Right atrium auricular region (tissue), 2 donors: ENCODE measurements at regions not wholly inside any gene's neighbourhood (a gene's known extent, or its start where the extent isn't known, plus 50 kb on each side); places are given as distances from the start of the nearest gene placed in this dataset.

ENCODE experiments used
- DNase-seq: peaks from one replicate; pipeline ENCODE4 v3.0.0-alpha.2; 2019; ENCODE audit warnings: low spot score
- H3K27ac ChIP-seq, 2 donors: fragments of 200-600 bp; sonication (generic); 1 replicate in 1 of 2; 2 replicates in 1 of 2; pipeline ENCODE4 v1.5.1; 2016 to 2019
- H3K27me3 ChIP-seq, 2 donors: fragments of 200-600 bp; sonication (generic); one replicate each; pipeline versions ENCODE4 v1.5.1 to v1.6.0; 2017 to 2019
- H3K36me3 ChIP-seq: fragments of 200-600 bp; sonication (generic); one replicate; pipeline ENCODE4 v1.5.1; 2016
- H3K4me1 ChIP-seq, 2 donors: fragments of 200-600 bp; sonication (generic); one replicate each; pipeline versions ENCODE4 v1.5.1 to v1.6.0; 2017 to 2019
- H3K4me3 ChIP-seq, 2 donors: fragments of 200-600 bp; sonication (generic); 1 replicate in 1 of 2; 2 replicates in 1 of 2; pipeline ENCODE4 v1.5.1; 2017 to 2019; ENCODE audit warnings: mild to moderate bottlenecking in 1 of 2, moderate library complexity in 1 of 2
- H3K9me3 ChIP-seq, 2 donors: fragments of 200-600 bp; sonication (generic); one replicate each; pipeline ENCODE4 v1.5.1; 2019
- TF ChIP-seq, protein P1 (sequence below), 2 donors: fragments of 200-600 bp; sonication (generic); IDR thresholded peaks; one replicate each; pipeline ENCODE4 v1.5.1; 2019; ENCODE audit warnings: antibody characterized with exemption in 2 of 2

DNA sequence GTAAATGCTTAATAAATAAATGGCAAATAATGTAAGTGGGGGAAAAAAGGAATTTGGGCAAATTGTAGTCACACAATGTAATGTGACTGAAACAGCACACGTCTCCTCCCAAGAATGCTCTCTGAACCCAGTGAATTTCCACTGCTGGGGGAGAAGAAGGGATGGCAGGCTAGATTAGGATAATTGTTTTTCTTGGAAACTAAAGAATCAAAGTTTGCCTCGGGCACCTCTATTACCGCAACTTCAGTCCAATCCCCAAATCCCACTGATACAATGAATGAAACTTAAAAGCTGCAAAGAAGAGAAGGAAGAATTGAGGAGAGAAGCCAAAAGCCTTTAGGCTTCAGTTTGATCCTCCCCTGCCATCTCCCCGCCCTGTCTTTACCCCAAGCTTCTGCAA lies 423.2 kb upstream of the PAPPA start:
- H3K36me3 ChIP-seq, result no peaks in the 10 kb centered on the region
- H3K27me3 ChIP-seq, result no peaks in the 10 kb centered on the region
- no peak for DNase-seq
- no peaks in the 10 kb centered on the region for H3K4me1 ChIP-seq
- no peak overlapping the region for H3K27ac ChIP-seq
- TF ChIP-seq, protein P1, sequence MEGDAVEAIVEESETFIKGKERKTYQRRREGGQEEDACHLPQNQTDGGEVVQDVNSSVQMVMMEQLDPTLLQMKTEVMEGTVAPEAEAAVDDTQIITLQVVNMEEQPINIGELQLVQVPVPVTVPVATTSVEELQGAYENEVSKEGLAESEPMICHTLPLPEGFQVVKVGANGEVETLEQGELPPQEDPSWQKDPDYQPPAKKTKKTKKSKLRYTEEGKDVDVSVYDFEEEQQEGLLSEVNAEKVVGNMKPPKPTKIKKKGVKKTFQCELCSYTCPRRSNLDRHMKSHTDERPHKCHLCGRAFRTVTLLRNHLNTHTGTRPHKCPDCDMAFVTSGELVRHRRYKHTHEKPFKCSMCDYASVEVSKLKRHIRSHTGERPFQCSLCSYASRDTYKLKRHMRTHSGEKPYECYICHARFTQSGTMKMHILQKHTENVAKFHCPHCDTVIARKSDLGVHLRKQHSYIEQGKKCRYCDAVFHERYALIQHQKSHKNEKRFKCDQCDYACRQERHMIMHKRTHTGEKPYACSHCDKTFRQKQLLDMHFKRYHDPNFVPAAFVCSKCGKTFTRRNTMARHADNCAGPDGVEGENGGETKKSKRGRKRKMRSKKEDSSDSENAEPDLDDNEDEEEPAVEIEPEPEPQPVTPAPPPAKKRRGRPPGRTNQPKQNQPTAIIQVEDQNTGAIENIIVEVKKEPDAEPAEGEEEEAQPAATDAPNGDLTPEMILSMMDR (IDR thresholded peaks at IDR 0.05), result no peak
- H3K9me3 ChIP-seq, result peaks cover 0 to 15% of the 10 kb centered on the region in 2 donors
- no peak overlapping the region for H3K4me3 ChIP-seq

DNA sequence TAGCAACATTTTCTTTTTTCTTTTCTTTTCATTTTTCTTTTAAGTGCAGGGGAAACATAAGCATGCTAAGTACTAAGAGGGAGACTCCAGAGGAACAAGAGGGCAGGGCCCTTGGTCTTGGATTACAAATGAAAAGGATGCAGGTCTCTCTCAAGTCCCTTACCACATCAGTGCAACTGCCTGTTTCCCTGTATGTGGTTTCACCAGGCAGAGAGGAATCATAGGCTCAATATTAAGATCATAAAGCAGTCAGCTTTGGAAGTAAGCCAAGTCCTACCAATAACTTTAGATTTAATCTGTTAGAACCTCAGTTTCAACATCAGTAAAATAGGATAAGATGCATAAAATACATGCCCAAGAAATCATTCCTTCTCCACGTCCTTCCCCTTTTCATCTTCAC lies 422.7 kb upstream of the PAPPA start:
- H3K36me3 ChIP-seq, result no peaks in the 10 kb centered on the region
- peaks cover 0 to 15% of the 10 kb centered on the region in 2 donors for H3K9me3 ChIP-seq
- no peak for DNase-seq
- no peak overlapping the region for H3K4me3 ChIP-seq
- H3K27me3 ChIP-seq, result no peaks in the 10 kb centered on the region
- TF ChIP-seq, protein P1 (IDR thresholded peaks at IDR 0.05), result no peak
- no peaks in the 10 kb centered on the region for H3K4me1 ChIP-seq
- no peak overlapping the region for H3K27ac ChIP-seq

DNA sequence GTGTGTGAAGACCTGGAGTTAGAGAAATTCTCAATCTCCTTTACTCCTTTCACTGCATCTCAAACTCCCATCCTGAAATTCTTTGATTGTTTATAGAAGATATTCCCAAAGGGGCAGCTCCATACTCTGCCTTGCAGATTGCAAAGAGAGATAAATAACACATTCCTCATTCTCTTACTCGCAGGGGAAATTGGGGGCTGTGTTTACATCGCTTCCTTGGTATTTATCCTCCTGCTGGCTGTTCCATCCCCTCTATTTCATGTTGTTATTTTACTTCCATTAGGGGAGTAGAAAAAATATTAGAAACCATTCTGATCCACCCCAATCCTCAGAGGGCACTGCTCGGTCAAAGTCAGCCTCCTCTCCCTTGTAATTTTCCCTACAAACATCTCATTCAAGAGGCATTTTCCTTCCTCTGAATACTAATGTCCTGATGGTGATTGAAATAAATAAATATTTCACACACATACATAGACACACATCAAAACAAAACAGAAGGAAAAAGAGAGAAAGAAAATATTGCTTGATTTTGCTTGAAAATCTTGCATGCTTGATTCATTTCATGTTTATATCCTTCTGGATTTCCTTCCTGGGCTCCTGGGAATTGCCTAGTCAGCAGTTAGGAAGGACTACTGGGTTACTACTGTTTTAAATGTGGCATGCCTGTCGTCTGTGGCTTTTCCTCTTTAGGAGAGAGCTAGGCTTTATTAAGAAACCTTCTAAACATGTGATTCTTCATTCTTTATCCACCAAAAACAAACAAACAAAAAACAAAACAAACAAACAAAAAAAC lies 420.1 kb upstream of the PAPPA start:
- no peak for DNase-seq
- Histone ChIP-seq H3K36me3 (no peaks in the 10 kb centered on the region), H3K27me3 (no peaks in the 10 kb centered on the region), H3K9me3 (peaks cover 0 to 12% of the 10 kb centered on the region in 2 donors), H3K27ac (no peak overlapping the region), H3K4me1 (no peaks in the 10 kb centered on the region), H3K4me3 (no peak overlapping the region)
- TF ChIP-seq, protein P1 (IDR thresholded peaks at IDR 0.05), result no peak

DNA sequence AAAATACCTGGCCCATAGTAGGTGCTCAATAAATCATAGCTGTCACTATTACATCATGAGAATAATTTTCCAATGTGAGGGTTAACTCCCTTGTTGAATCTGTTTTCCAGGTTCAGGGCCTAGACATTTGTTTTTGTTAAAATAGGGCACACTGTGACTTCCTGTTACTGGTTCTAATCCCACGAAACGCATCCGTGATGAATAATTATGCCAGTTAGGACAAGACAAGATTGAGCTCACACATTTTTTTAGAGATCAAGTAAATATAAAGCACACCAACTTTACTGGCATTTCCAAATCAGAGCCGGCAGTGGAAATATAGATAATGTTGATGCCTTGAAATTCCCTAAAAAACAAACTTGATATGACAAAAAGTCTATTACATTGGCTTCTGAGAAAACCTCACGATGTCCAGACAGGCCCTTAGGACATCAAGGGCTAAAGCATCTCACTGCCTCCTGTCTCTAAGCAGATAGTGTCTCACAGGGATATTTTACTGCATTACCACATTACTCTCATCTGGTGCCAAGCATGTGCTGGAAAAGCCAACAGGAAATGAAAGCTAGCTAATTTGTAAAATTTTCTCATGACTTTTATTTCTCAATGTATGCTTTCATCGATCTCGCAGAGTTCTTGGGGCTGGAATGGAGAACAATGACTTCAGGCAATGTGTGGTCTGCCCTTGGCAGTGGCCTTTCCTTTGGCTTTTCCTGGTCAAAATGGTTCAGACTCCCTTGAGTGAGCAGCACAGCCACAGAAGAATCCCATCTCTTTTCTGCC lies 414.3 kb upstream of the PAPPA start:
- H3K36me3 ChIP-seq, result no peaks in the 10 kb centered on the region
- no peak for DNase-seq
- no peaks in the 10 kb centered on the region for H3K27me3 ChIP-seq
- H3K27ac ChIP-seq, result no peak overlapping the region
- TF ChIP-seq, protein P1 (IDR thresholded peaks at IDR 0.05), result no peak
- H3K9me3 ChIP-seq, result no peaks in the 10 kb centered on the region
- H3K4me1 ChIP-seq, result no peaks in the 10 kb centered on the region
- H3K4me3 ChIP-seq, result no peak overlapping the region

DNA sequence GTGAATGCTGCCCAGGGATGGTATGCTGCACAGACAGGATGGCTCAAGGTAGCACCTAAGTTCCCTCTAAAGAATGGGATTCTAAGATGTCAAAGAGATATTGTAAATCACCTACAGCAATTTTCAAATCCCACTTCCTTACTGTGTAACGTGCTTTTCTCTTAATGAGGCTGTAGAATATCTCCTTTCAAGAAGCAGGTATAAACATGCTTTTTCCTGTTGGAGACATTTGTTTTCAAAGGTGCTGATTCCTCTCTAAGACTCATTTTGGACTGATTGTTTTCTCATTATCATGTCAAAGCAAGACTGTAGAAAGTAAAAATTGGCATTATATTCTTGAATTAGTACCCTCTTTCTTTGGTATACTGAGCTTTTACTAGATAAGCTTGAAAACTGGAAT lies 412.6 kb upstream of the PAPPA start:
- no peak overlapping the region for H3K4me3 ChIP-seq
- no peaks in the 10 kb centered on the region for H3K4me1 ChIP-seq
- H3K27ac ChIP-seq, result no peak overlapping the region
- H3K36me3 ChIP-seq, result no peaks in the 10 kb centered on the region
- TF ChIP-seq, protein P1 (IDR thresholded peaks at IDR 0.05), result no peak
- H3K9me3 ChIP-seq, result no peaks in the 10 kb centered on the region
- DNase-seq, result no peak
- H3K27me3 ChIP-seq, result no peaks in the 10 kb centered on the region
